ENCODE measurements at regions not wholly inside any gene's neighbourhood (a gene's known extent, or its start where the extent isn't known, plus 50 kb on each side); places are given as distances from the start of the nearest gene placed in this dataset.

- in situ Hi-C loops (cut with MboI; ENCODE audit: low pct_ligation_motif_present in 1 of 4, low pct_unique_long_range_greater_than_20kb in 1 of 4, low sequenced_read_pairs in 3 of 4), result no loop called here
- Histone ChIP-seq H3K4me3 (no peak overlapping the region), H3K27me3 (no peaks in the 10 kb centered on the region), H3K27ac (no peak overlapping the region), H3K4me1 (peaks cover 7 to 38% (median 23%) of the 10 kb centered on the region in 4 donors), H3K9me3 (no peaks in the 10 kb centered on the region), H3K36me3 (no peaks in the 10 kb centered on the region)
- TF ChIP-seq EP300 (IDR thresholded peaks at IDR 0.05; ENCODE audit: low read depth) (no peak), CTCF (IDR thresholded peaks at IDR 0.05) (no peak), POLR2A (IDR thresholded peaks at IDR 0.05) (no peak)
- intact Hi-C loops (cut with DNase I; ENCODE audit: low total_unique reads), result loop anchor here (10.0 kb wide), 1 partner anchor 765 kb away; the partner anchor contains the start of gene DYNC2LI1
- 91% methylated on average over 5 of the region's 5 CpGs; no CpG with 5 or more reads in 1 of the 2 donors for WGBS, 2 donors (ENCODE audit: low coverage in 1 of 2)
- DNase-seq, result no peak
Observed at GRCh38 chr2:43009448-43009847, 217.0 kb downstream of the ZFP36L2 start.

GRCh38 chr2:43008388-43008787 is 216.0 kb upstream of the HAAO start:
- H3K4me3 ChIP-seq, result no peak overlapping the region
- no peaks in the 10 kb centered on the region for H3K9me3 ChIP-seq
- TF ChIP-seq POLR2A (IDR thresholded peaks at IDR 0.05) (no peak), CTCF (IDR thresholded peaks at IDR 0.05) (no peak), POLR2AphosphoS5 (IDR thresholded peaks at IDR 0.05) (no peak), EP300 (IDR thresholded peaks at IDR 0.05; ENCODE audit: low read depth) (no peak)
- 62 to 70% methylated on average over 2 to 4 of the region's 4 CpGs for WGBS, 2 donors (ENCODE audit: low coverage in 1 of 2)
- no peaks in the 10 kb centered on the region for H3K36me3 ChIP-seq
- in situ Hi-C loops (cut with MboI; ENCODE audit: low pct_ligation_motif_present in 1 of 4, low pct_unique_long_range_greater_than_20kb in 1 of 4, low sequenced_read_pairs in 3 of 4), result no loop called here
- DNase-seq, result no peak
- H3K4me1 ChIP-seq, result peaks cover 9 to 35% (median 23%) of the 10 kb centered on the region in 4 donors
- H3K27me3 ChIP-seq, result no peaks in the 10 kb centered on the region
- intact Hi-C loops (cut with DNase I; ENCODE audit: low total_unique reads), result loop anchor here (10.0 kb wide), 1 partner anchor 766 kb away; the partner anchor contains the start of gene DYNC2LI1
- H3K27ac ChIP-seq, result no peak overlapping the region

GRCh38 chr2:43007901-43008300 is 215.5 kb upstream of the HAAO start:
- TF ChIP-seq EP300 (IDR thresholded peaks at IDR 0.05; ENCODE audit: low read depth) (no peak), POLR2AphosphoS5 (IDR thresholded peaks at IDR 0.05) (no peak), CTCF (IDR thresholded peaks at IDR 0.05) (no peak), POLR2A (IDR thresholded peaks at IDR 0.05) (no peak)
- peaks cover 9 to 35% (median 24%) of the 10 kb centered on the region in 4 donors for H3K4me1 ChIP-seq
- no peaks in the 10 kb centered on the region for H3K9me3 ChIP-seq
- no peak overlapping the region for H3K27ac ChIP-seq
- H3K36me3 ChIP-seq, result no peaks in the 10 kb centered on the region
- WGBS, 2 donors (ENCODE audit: low coverage in 1 of 2), result 85% methylated on average over 2 of the region's 2 CpGs; no CpG with 5 or more reads in 1 of the 2 donors
- intact Hi-C loops (cut with DNase I; ENCODE audit: low total_unique reads), result loop anchor here (10.0 kb wide), 1 partner anchor 767 kb away; the partner anchor contains the start of gene DYNC2LI1
- no peak overlapping the region for H3K4me3 ChIP-seq
- DNase-seq, result no peak
- in situ Hi-C loops (cut with MboI; ENCODE audit: low pct_ligation_motif_present in 1 of 4, low pct_unique_long_range_greater_than_20kb in 1 of 4, low sequenced_read_pairs in 3 of 4), result no loop called here
- no peaks in the 10 kb centered on the region for H3K27me3 ChIP-seq

- Histone ChIP-seq H3K4me3 (no peak overlapping the region), H3K4me1 (peaks cover 9 to 35% (median 25%) of the 10 kb centered on the region in 4 donors), H3K9me3 (no peaks in the 10 kb centered on the region), H3K36me3 (no peaks in the 10 kb centered on the region), H3K27ac (peak overlapping the region; percentile 76 to 85 (median 82)), H3K27me3 (no peaks in the 10 kb centered on the region)
- in situ Hi-C loops (cut with MboI; ENCODE audit: low pct_ligation_motif_present in 1 of 4, low pct_unique_long_range_greater_than_20kb in 1 of 4, low sequenced_read_pairs in 3 of 4) (no loop called here), intact Hi-C loops (cut with DNase I; ENCODE audit: low total_unique reads) (loop anchor here (10.0 kb wide), 1 partner anchor 768 kb away; the partner anchor contains the start of gene DYNC2LI1)
- WGBS, 2 donors (ENCODE audit: low coverage in 1 of 2), result 67 to 81% methylated on average over 1 to 4 of the region's 5 CpGs
- no peak for DNase-seq
- TF ChIP-seq POLR2AphosphoS5 (IDR thresholded peaks at IDR 0.05) (no peak), POLR2A (IDR thresholded peaks at IDR 0.05) (no peak), EP300 (IDR thresholded peaks at IDR 0.05; ENCODE audit: low read depth) (no peak), CTCF (IDR thresholded peaks at IDR 0.05) (no peak)
Observed at GRCh38 chr2:43006834-43007543, 214.6 kb upstream of the HAAO start.

Data from transverse colon (tissue), 4 donors.